GM12878 (cell line): ENCODE measurements at regions not wholly inside any gene's neighbourhood (a gene's known extent, or its start where the extent isn't known, plus 50 kb on each side); places are given as distances from the start of the nearest gene placed in this dataset.

Experiments used
- ATAC-seq: fragments of 200-7000 bp; cut with Tn5 transposase; 3 replicates; pipeline ENCODE4 v1.9.1; 2020; ENCODE audit warnings: mild to moderate bottlenecking, moderate library complexity
- BruUV-seq: library from RNA; stranded (reverse); fragments of 400-500 nt; replicated peaks from 2 replicates; lab custom pipeline; 2021; lab: Mats Ljungman, UMichigan
- CTCF ChIA-PET: fragments of 300-600 bp; sonication (Branson Sonifier 250); formaldehyde crosslinking; extraction: SDS; loops from one replicate; lab custom pipeline; 2021; ENCODE audit warnings: inconsistent platforms; lab: Yijun Ruan, JAX
- POLR2A ChIA-PET: fragments of 350-600 bp; formaldehyde crosslinking; extraction: SDS; loops from one replicate; lab custom pipeline; 2021; ENCODE audit warnings: inconsistent platforms; lab: Charles Lee
- RAD21 ChIA-PET: fragments of 300-600 bp; sonication (Branson Sonifier 250); formaldehyde crosslinking; loops from one replicate; lab custom pipeline; 2023; ENCODE audit warnings: antibody characterized with exemption; ENCODE audit not compliant: unreplicated experiment; lab: Charles Lee
- SMC1A ChIA-PET: fragments of 300-600 bp; sonication (Branson Sonifier 250); formaldehyde crosslinking; loops from one replicate; lab custom pipeline; 2023; ENCODE audit not compliant: unreplicated experiment, uncharacterized antibody; lab: Charles Lee
- DNase-seq: peaks from one replicate; pipeline ENCODE4 v3.0.0-alpha.2; 2011; ENCODE audit warnings: low read depth, low spot score
- FAIRE-seq: peaks from 3 replicates; lab custom pipeline; 2011; peaks lifted over from hg19 to GRCh38; lab: Jason Lieb, UNC
- H2AFZ ChIP-seq: 2 replicates; pipeline ENCODE4 v1.6.0; 2011; ENCODE audit warnings: low read depth, low read length, control low read depth; ENCODE audit not compliant: control insufficient read depth
- H3K27ac ChIP-seq: 2 replicates; pipeline ENCODE4 v1.5.1; 2011; ENCODE audit warnings: control low read depth; ENCODE audit not compliant: control insufficient read depth, insufficient read depth
- H3K27me3 ChIP-seq, 2 experiments: replicated peaks in 1 of 2; 2 replicates each; pipeline versions ENCODE4 v1.6.0 to v1.6.1; 2011; ENCODE audit warnings: low read length in 1 of 2; ENCODE audit not compliant: control insufficient read depth in 2 of 2, insufficient read depth in 2 of 2
- H3K36me3 ChIP-seq, 2 experiments: 2 replicates each; pipeline ENCODE4 v1.5.1; 2011; ENCODE audit warnings: low read length in 1 of 2; ENCODE audit not compliant: control insufficient read depth in 2 of 2, insufficient read depth in 2 of 2
- H3K4me1 ChIP-seq: 2 replicates; pipeline ENCODE4 v1.6.1; 2011; ENCODE audit warnings: mild to moderate bottlenecking, low read length, moderate library complexity, mixed read lengths; ENCODE audit not compliant: control insufficient read depth, insufficient read depth
- H3K4me2 ChIP-seq: 2 replicates; pipeline ENCODE4 v1.6.0; 2011; ENCODE audit warnings: control low read depth; ENCODE audit not compliant: control insufficient read depth, insufficient read depth
- H3K4me3 ChIP-seq: fragments of 200-600 bp; sonication (generic); 2 replicates; pipeline ENCODE4 v1.5.1; 2016
- H3K79me2 ChIP-seq: 2 replicates; pipeline ENCODE4 v1.6.0; 2011; ENCODE audit warnings: low read length; ENCODE audit not compliant: control insufficient read depth, insufficient read depth
- H3K9ac ChIP-seq: 2 replicates; pipeline ENCODE4 v1.8.0; 2011; ENCODE audit warnings: low read length, control low read depth, mixed read lengths; ENCODE audit not compliant: control insufficient read depth, insufficient read depth
- H3K9me3 ChIP-seq: replicated peaks from 3 replicates; pipeline ENCODE4 v1.5.1; 2011; ENCODE audit warnings: mild to moderate bottlenecking, low read length; ENCODE audit not compliant: control insufficient read depth, insufficient read depth
- H4K20me1 ChIP-seq: 2 replicates; pipeline ENCODE4 v1.6.0; 2011; ENCODE audit not compliant: control insufficient read depth, insufficient read depth
- FOS ChIP-seq: IDR thresholded peaks from 3 replicates; pipeline ENCODE4 v1.6.1; 2011; ENCODE audit warnings: borderline replicate concordance; ENCODE audit not compliant: insufficient read length; ENCODE audit errors: extremely low read depth
- GABPA ChIP-seq: IDR thresholded peaks from 2 replicates; pipeline ENCODE4 v1.6.1; 2014; ENCODE audit warnings: antibody characterized with exemption, low read depth, mild to moderate bottlenecking, inconsistent platforms
- KAT2A ChIP-seq: conservative IDR thresholded peaks from 2 replicates; pipeline ENCODE4 v1.6.1; 2011; ENCODE audit warnings: low read depth, low read length; ENCODE audit not compliant: control insufficient read depth
- MEF2B ChIP-seq: fragments of 450-650 bp; IDR thresholded peaks from 2 replicates; pipeline ENCODE4 v1.6.1; 2018; ENCODE audit warnings: mild to moderate bottlenecking, moderate library complexity; ENCODE audit not compliant: partially characterized antibody, poor library complexity, severe bottlenecking
- STAT1 ChIP-seq: fragments of 450-650 bp; conservative IDR thresholded peaks from 2 replicates; pipeline ENCODE4 v1.6.1; 2014; ENCODE audit warnings: antibody characterized with exemption, mild to moderate bottlenecking
- TAF1 ChIP-seq: IDR thresholded peaks from 2 replicates; pipeline ENCODE4 v1.6.1; 2011; ENCODE audit warnings: mild to moderate bottlenecking, low read depth, low read length, borderline replicate concordance
- TBL1XR1 ChIP-seq: IDR thresholded peaks from 2 replicates; pipeline ENCODE4 v1.6.1; 2012; ENCODE audit warnings: low read depth, low read length, improper control_type of control experiment
- WGBS: methylation state at CpG from one replicate; pipeline ENCODE4 v1.1.6; 2016; ENCODE audit warnings: low lambda C conversion rate; ENCODE audit not compliant: insufficient replicate concordance, insufficient coverage; ENCODE audit errors: missing lambda C conversion rate; 5-methylcytosine and 5-hydroxymethylcytosine counted together
- in situ Hi-C: fragments of 300-500 bp; cut with MboI; formaldehyde crosslinking; loops from 9 replicates; pipeline ENCODE4 v1.14.3; 2018; ENCODE audit warnings: mixed read lengths
- intact Hi-C: fragments of 100-400 bp; cut with micrococcal nuclease; formaldehyde crosslinking; loops from one replicate; pipeline ENCODE4 v1.14.2; 2022; ENCODE audit not compliant: unreplicated experiment
- TF ChIP-seq, protein P1 (sequence below): fragments of 450-650 bp; IDR thresholded peaks from 2 replicates; pipeline ENCODE4 v1.6.1; 2017; ENCODE audit warnings: low read depth, mild to moderate bottlenecking, moderate library complexity

DNA sequence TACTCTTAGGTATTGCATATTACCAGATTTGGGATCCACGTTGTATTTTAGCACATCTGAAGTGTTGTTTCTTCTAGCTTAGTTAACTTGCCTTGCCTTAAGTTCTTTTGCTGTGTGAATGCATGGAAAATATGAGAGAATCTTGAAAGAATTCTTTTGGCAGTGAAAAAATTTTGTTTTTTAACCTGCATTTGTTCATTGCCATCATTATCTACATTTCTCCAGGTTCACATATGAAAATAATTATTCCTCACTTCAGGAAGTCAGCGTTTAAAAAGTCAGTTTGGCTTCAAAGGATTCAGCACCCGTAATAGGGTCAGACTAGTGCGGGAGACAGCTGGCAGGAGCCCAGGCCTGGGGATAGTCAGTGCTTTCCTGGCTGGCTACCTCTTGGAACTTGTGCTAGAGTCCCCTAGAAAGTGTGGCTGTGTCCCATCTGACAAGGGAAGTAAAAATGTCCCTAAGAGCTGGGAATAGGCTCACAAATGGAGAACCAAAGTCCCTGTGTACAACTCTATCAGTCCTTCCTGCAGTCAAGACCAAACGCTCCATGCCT lies 251.9 kb upstream of the KLF3 start:
- DNase-seq (no peak), ATAC-seq (no peak), FAIRE-seq (no peak)
- Histone ChIP-seq H3K27me3 (no peaks in the 10 kb centered on the region), H3K9ac (no peak overlapping the region), H4K20me1 (no peaks in the 10 kb centered on the region), H3K36me3 (no peaks in the 10 kb centered on the region), H3K4me2 (no peak overlapping the region), H3K79me2 (no peaks in the 10 kb centered on the region), H3K4me1 (peaks cover 17% of the 10 kb centered on the region), H3K4me3 (no peak overlapping the region), H3K27ac (no peak overlapping the region), H3K9me3 (no peaks in the 10 kb centered on the region), H2AFZ (no peak overlapping the region)
- ChIA-PET CTCF (no interaction called here), POLR2A (no interaction called here), SMC1A (interaction anchor here (1.1 to 1.5 kb wide), 4 partner anchors 92 to 142 kb away, joined by 3 to 4 read pairs (median 4); no protein-coding TSS in a partner anchor), RAD21 (interaction anchor here (0.8 kb wide), 1 partner anchor 92 kb away, joined by 3 read pairs; no protein-coding TSS in a partner anchor)
- in situ Hi-C loops, result no loop called here
- BruUV-seq, result no TSS peak
- intact Hi-C loops, result no loop called here
- TF ChIP-seq STAT1 (no peak), GABPA (no peak), KAT2A (no peak), FOS (no peak), MEF2B (no peak), TBL1XR1 (no peak), TAF1 (no peak)
- TF ChIP-seq, protein P1, sequence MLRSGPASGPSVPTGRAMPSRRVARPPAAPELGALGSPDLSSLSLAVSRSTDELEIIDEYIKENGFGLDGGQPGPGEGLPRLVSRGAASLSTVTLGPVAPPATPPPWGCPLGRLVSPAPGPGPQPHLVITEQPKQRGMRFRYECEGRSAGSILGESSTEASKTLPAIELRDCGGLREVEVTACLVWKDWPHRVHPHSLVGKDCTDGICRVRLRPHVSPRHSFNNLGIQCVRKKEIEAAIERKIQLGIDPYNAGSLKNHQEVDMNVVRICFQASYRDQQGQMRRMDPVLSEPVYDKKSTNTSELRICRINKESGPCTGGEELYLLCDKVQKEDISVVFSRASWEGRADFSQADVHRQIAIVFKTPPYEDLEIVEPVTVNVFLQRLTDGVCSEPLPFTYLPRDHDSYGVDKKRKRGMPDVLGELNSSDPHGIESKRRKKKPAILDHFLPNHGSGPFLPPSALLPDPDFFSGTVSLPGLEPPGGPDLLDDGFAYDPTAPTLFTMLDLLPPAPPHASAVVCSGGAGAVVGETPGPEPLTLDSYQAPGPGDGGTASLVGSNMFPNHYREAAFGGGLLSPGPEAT, result no peak
- WGBS, result 53% methylated on average over 5 of the region's 5 CpGs
